ENCODE measurements at regions not wholly inside any gene's neighbourhood (a gene's known extent, or its start where the extent isn't known, plus 50 kb on each side); places are given as distances from the start of the nearest gene placed in this dataset.
"Not testable (repeated sequence)": the region's sequence is repeated elsewhere in the genome, so short reads cannot be mapped to it uniquely, and the experiment has no call there.

DNA sequence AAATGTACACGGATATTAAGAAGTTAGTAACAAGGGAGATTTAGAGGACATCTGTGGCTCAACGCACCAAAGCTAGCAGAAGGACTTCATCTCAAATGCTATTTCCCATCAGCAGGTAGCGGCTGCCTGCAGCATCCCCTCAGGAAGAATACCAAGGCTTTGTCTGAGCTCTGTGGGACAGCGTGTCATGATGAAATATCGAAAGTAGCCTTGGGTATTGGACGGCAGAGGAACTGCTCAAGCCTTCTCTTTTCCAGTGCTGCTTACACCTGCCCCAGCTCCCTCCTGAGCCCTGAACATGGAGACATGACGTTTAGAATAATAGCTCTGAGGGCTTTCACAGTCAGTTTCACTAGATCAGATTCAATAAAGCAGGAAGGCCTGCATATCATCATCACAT lies 241.6 kb downstream of the SUCLG1 start:
- DNase-seq (ENCODE audit: low read depth, low spot score): no peak

DNA sequence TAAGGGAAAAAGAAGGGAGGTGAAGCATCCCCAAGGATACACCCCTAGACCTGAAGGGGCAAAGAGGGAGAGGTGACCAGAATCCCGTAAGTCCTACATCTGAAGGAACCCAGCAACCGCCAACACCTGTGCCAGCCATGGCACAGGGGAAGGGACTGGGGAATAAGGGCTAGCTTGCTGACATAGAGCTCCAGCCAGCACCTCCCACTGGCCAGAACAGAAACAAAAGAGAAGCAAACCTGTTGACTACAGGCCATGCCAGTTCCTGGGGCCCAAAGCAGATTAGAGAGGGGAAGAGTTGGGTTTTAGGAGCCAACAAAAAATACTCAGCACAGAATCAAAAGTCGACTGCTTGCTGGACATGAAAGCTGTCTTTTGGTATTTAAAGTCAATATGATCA lies 244.6 kb downstream of the SUCLG1 start:
- DNase-seq (ENCODE audit: low read depth, low spot score): no peak

GRCh38 chr2:84212611-84213314 lies 246.3 kb downstream of the SUCLG1 start:
- no peak for DNase-seq (ENCODE audit: low read depth, low spot score)

DNA sequence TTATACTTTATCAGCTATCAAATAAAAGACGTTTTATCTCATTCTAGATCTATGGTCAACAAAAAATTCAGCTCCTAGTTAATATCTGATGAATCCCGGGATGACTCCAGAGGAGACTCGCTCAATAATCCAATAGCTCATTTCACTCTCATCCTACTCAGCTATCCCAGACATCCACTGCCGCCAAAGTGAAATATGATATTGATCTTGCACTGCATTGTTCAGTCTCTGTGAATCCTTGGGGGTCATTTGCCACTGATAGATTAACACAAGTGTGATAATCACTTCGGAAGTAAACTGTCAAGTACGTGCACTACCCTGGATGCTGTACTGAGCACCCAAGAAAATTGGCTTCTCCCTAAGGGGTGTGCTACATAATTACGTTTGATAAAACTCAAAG lies 249.1 kb downstream of the SUCLG1 start:
- DNase-seq (ENCODE audit: low read depth, low spot score): no peak

DNA sequence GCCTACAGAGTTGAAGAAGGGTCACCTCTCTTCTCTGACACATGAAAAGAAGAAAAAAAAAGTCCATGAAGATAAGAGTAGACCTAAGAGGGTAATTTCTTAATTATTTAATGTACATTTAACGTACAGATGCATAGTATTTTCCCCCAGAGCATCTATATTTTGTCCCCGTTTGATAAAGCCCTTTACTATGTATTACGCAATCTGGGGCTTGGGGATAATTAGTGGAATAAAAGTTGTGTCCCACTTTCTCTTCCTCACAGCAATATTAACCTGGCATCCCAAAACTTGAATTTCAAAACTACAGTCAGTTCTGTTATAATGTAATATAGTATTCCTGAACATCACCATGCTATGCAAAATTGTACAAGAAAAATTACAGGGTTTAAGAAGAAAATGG lies 254.1 kb downstream of the SUCLG1 start:
- DNase-seq (ENCODE audit: low read depth, low spot score): no peak

DNA sequence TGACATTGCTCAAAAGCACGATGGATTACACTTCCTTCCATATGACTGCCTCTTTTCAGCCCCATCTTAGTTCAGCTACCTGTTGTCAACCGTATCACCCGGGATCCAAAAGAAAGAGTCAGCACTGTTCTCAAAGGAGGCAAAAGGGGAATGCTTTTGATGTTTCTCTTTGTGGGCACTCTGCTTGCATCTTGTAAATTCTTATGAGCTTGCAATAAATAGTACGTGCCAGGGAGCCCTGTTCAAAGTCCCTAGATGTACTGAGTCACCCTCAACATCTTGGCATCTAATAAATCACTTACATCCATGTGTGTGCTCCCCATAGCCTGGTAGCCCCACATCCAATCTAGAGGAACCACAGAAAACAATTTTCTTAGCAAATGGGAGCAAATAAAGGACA lies 256.9 kb downstream of the SUCLG1 start:
- no peak for DNase-seq (ENCODE audit: low read depth, low spot score)

- DNase-seq (ENCODE audit: low read depth, low spot score): no peak
These were observed 257.9 kb downstream of the SUCLG1 start for GRCh38 chr2:84201158-84201557.

- DNase-seq (ENCODE audit: low read depth, low spot score): no peak
These were observed 261.2 kb downstream of the SUCLG1 start for GRCh38 chr2:84197901-84198300.

- DNase-seq (ENCODE audit: low read depth, low spot score): no peak
These were observed 264.0 kb downstream of the SUCLG1 start for GRCh38 chr2:84194949-84195644.

- no peak for DNase-seq (ENCODE audit: low read depth, low spot score)
These were observed 264.9 kb downstream of the SUCLG1 start for GRCh38 chr2:84194181-84194580.

DNA sequence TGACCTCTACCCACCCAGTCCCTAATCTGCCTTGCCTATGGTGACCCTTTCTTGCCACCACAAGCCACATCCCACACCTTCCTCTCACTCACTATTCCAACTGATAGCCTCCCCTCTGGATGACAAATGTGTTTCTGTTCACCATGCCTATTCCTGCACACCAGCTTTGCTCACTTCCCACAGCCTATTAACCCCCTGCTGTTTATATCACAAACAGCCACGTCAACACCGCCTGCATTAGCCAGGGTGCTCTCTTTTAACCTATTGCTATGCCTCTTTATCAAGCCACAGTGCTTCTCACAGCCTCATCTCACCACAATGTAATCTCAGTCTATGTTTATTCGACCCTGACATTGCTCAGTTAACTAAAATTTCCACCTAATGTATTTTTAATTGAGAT lies 271.8 kb downstream of the SUCLG1 start:
- no peak for DNase-seq (ENCODE audit: low read depth, low spot score)

DNA sequence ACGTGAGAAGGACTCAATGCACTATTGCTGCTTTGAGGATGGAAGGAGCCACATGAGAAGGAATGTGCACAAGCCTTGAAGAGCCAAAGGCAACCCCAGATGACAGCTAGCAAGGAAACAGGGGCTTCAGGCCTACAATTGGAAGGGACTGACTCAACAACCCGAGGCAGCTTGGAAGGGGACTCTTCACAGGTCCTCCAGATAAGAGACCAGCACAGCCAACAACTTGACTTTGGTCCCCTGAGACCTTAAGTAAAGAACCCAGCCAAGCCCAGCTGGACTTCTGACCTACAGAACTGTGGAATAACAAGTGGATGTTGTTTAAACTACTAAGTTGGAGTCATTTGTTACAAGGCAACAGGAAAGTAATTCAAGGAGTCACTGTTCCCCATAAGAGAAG lies 277.2 kb downstream of the SUCLG1 start:
- no peak for DNase-seq (ENCODE audit: low read depth, low spot score)

DNA sequence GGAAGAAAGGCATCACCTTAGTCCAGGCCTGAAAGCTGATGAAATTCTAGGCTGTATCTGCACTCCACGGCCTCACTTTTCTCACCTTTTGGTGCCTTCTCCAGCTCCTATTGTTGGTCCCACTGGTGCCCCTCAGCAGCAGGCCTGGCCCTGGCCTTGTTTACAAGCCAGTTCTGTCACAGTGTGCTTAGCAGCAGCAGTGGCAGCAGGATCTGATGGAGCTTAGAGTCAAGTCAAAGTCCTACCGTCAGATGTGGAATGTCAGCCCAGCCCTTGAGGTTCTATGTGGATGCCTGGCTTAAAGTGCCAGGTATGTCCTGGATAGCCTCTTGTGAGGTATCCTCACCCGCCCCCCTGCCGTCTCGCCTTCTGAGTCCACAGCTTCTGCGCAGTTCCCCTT lies 281.3 kb downstream of the SUCLG1 start:
- DNase-seq (ENCODE audit: low read depth, low spot score): no peak

GRCh38 chr2:84175970-84176369 lies 283.1 kb downstream of the SUCLG1 start:
- no peak for DNase-seq (ENCODE audit: low read depth, low spot score)

- no peak for DNase-seq (ENCODE audit: low read depth, low spot score)
These were observed 283.7 kb downstream of the SUCLG1 start for GRCh38 chr2:84175340-84175739.

GRCh38 chr2:84173041-84173440 lies 286.0 kb downstream of the SUCLG1 start:
- no peak for DNase-seq (ENCODE audit: low read depth, low spot score)

DNA sequence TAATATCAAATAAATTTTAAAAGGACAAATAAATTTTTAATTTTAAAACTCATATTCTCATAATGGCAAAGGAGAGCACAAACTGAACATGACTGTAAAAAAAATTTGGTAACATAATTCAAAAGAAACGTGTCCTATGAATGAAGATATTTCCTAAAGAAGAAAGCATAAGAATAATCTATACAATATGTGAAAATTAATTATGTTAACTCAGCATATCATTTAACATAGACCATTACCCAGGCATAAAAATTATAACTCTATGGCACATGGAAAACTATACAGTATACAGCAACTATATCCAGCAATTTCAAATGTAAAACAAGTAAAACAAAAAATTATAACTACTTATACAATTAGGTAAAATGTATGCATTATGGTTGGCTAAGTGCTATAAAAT lies 288.1 kb downstream of the SUCLG1 start:
- no peak for DNase-seq (ENCODE audit: low read depth, low spot score)

DNA sequence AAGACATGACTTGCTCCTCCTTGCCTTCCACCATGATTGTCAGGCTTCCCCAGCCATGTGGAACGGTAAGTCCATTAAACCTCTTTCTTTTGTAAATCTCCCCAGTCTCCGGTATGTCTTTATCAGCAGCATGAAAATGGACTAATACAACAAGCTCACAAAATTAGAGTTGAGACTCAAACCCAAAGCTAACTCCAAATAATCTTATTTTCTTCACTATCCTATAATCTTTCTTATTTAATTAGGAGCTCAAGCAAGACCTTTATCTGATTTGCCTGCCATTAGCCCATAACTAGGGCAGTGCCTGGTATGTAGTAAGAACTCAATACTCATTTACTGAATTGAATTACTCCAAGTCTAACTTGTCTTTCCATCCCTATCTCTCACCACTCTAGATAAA lies 289.2 kb downstream of the SUCLG1 start:
- DNase-seq (ENCODE audit: low read depth, low spot score): no peak

DNA sequence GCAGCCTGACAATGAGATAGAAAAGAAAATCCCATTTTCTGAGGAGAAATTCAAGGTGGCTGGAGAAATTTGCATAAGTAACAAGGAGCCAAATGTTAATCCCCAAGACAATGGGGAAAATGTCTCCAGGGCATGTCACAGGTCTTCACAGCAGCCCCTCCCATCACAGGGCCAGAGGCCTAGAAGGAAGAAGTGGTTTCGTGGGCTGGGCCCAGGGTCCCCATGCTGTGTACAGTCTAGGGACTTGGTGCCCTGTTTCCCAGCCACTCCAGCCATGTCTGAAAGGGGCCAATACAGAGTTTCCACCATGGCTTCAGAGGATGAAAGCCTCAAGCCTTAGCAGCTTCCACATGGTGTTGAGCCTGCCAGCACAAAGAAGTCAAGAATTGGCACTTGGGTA lies 290.5 kb downstream of the SUCLG1 start:
- not testable (repeated sequence) for DNase-seq (ENCODE audit: low read depth, low spot score)

DNA sequence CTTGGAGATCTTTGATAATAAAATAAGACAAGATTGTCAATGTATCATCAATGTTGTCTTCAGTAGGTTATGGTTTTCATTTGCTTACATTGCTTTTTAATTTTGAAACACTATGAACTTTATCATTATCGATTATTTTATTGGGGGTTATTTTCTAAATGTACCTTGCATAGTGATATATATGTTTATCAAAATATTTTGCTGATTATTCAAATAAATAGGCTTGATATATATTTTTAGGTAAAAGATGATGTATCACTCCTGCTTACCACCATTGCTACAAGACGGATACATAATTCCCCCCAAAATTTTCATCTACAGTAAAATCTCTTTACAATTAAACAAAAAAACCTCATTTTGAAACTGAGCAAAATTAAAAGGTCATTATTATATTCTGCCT lies 293.8 kb downstream of the SUCLG1 start:
- no peak for DNase-seq (ENCODE audit: low read depth, low spot score)

DNA sequence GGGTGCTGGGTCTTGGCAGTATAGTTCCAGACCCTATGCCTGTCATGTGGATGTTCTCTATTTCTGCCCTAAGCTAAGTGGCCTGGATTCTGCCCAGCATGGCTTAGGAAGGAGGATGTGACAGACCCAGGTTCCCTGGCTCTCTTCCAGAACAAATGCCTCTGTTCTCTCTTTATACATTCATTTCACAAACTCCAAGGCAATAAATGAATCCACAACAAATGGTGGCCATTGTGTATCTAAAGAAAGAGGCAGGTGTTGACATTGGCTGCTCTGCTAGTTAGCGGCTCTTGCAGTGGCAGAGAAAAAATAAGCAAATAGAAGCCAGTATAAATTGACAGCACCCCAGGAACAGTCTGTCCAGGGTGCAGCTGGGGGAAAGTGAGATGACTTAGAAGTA lies 298.6 kb downstream of the SUCLG1 start:
- no peak for DNase-seq (ENCODE audit: low read depth, low spot score)

DNA sequence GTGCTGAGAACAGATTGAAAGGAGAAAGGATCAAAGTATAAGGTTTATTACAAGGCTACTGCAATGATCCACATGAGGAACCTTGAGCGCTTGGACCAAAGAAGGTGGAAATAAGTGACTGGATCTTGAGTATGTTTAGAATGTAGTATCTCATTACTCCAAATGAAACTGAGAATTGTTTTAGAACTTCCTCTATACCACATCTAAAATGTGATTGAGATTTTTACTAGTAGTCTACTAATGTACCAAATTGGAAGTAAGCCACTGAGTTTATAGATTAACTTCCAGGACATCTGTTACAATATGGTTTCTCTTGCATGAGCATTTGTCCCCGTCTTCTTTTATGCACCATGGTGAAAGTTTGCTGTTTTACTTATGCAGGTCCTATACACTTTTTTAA lies 300.5 kb downstream of the SUCLG1 start:
- no peak for DNase-seq (ENCODE audit: low read depth, low spot score)

DNA sequence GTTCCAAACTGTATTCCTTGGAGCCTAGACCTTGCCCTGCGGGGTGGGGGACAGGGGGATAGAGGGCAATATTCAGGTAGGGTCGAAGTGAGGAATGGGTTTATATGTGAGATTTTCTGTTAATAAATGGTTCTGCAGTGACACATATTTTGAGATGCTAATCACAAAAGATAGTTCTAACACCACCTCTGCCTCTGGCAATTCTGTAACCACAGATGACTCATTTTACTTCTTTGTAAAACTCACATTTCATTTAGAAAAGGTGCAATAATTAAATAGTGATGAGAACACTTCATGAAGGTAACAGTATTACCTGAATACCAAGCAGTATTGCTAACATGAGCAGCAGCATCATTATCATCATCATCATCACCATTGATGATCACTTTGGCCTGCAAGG lies 306.6 kb downstream of the SUCLG1 start:
- no peak for DNase-seq (ENCODE audit: low read depth, low spot score)

DNA sequence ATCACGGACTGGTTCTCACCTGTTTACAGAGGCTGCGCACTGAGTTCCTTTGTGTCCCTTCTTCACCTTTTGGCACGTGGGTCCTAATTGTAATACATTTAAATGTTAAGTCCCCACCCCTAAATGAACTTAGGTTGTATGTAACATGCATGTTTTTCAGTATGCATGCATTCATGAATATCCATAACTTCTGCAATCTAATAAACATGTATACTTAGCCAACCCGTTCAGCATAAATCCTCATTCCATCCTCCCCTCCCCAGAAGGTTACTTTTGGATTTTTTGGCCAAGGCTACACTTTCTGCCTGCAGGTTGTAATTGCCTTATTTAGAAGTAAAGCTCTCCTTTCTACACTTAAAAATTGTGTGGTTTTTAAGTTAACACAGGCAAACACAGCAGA lies 314.7 kb downstream of the SUCLG1 start:
- no peak for DNase-seq (ENCODE audit: low read depth, low spot score)

Measured in iPS DF 19.7 (cell line).